HG02973 (cell line): ENCODE measurements at regions not wholly inside any gene's neighbourhood (a gene's known extent, or its start where the extent isn't known, plus 50 kb on each side); places are given as distances from the start of the nearest gene placed in this dataset.
"Not testable (repeated sequence)": the region's sequence is repeated elsewhere in the genome, so short reads cannot be mapped to it uniquely, and the experiment has no call there.

Experiments
- ATAC-seq: cut with Tn5 transposase; IDR thresholded peaks from one replicate; pipeline ENCODE4 v1.9.1; 2021; ENCODE audit warnings: moderate library complexity; ENCODE audit not compliant: unreplicated experiment

- no peak for ATAC-seq
Measured at GRCh38 chr20:41686961-41687360, 68.8 kb upstream of the CHD6 start.

GRCh38 chr20:41685145-41685544, 67.0 kb upstream of the CHD6 start:
- not testable (repeated sequence) for ATAC-seq

GRCh38 chr20:41678799-41679198, 60.6 kb upstream of the CHD6 start:
- ATAC-seq, result no peak

- no peak for ATAC-seq
Measured at GRCh38 chr20:41672282-41672681, 54.1 kb upstream of the CHD6 start.

GRCh38 chr20:41671143-41671542, 53.0 kb upstream of the CHD6 start:
- ATAC-seq, result no peak

- no peak for ATAC-seq
Measured at GRCh38 chr20:41670631-41671030, 52.5 kb upstream of the CHD6 start.

GRCh38 chr20:41669708-41670263, 51.6 kb upstream of the CHD6 start:
- ATAC-seq, result no peak

GRCh38 chr20:41668057-41668749, 50.0 kb upstream of the CHD6 start:
- ATAC-seq, result no peak
